Smooth muscle cell (in vitro differentiated cells): ENCODE measurements at regions not wholly inside any gene's neighbourhood (a gene's known extent, or its start where the extent isn't known, plus 50 kb on each side); places are given as distances from the start of the nearest gene placed in this dataset.

ENCODE experiments used
- DNase-seq: peaks from one replicate; lab custom pipeline; 2025; ENCODE audit not compliant: unreplicated experiment; lab: John Stamatoyannopoulos, UW
- H2AFZ ChIP-seq: fragments of 200-600 bp; sonication (generic); 2 replicates; pipeline ENCODE4 v1.6.0; 2016; ENCODE audit warnings: antibody characterized with exemption, low read depth, mild to moderate bottlenecking
- H3F3A ChIP-seq: fragments of 200-600 bp; sonication (generic); 2 replicates; pipeline ENCODE4 v1.6.0; 2017; ENCODE audit warnings: antibody characterized with exemption, low read depth
- H3K27ac ChIP-seq: fragments of 200-600 bp; sonication (generic); 2 replicates; pipeline ENCODE4 v1.5.1; 2016; ENCODE audit warnings: low read depth, mild to moderate bottlenecking
- H3K27me3 ChIP-seq: fragments of 200-600 bp; sonication (generic); 2 replicates; pipeline ENCODE4 v1.6.1; 2016; ENCODE audit warnings: low read depth, mild to moderate bottlenecking
- H3K36me3 ChIP-seq: fragments of 200-600 bp; sonication (generic); 2 replicates; pipeline ENCODE4 v1.5.1; 2016; ENCODE audit warnings: low read depth
- H3K4me1 ChIP-seq: fragments of 200-600 bp; sonication (generic); 2 replicates; pipeline ENCODE4 v1.5.1; 2016; ENCODE audit warnings: low read depth
- H3K4me2 ChIP-seq: fragments of 200-600 bp; sonication (generic); 2 replicates; pipeline ENCODE4 v1.6.0; 2016; ENCODE audit warnings: mild to moderate bottlenecking
- H3K4me3 ChIP-seq: fragments of 200-600 bp; sonication (generic); 2 replicates; pipeline ENCODE4 v1.5.1; 2016; ENCODE audit warnings: mild to moderate bottlenecking
- H3K79me2 ChIP-seq: fragments of 200-600 bp; sonication (generic); 2 replicates; pipeline ENCODE4 v1.6.0; 2016; ENCODE audit warnings: low read depth, mild to moderate bottlenecking
- H3K9ac ChIP-seq: fragments of 200-600 bp; sonication (generic); 2 replicates; pipeline ENCODE4 v1.6.0; 2016; ENCODE audit warnings: low read depth
- H3K9me3 ChIP-seq: fragments of 200-600 bp; sonication (generic); replicated peaks from 2 replicates; pipeline ENCODE4 v1.5.1; 2016; ENCODE audit warnings: low read depth
- H4K20me1 ChIP-seq: fragments of 200-600 bp; sonication (generic); 2 replicates; pipeline ENCODE4 v1.6.0; 2016; ENCODE audit warnings: low read depth
- CTCF ChIP-seq: fragments of 200-600 bp; sonication (generic); IDR thresholded peaks from 2 replicates; pipeline ENCODE4 v1.5.1; 2017; ENCODE audit warnings: borderline replicate concordance, mild to moderate bottlenecking, antibody characterized with exemption; ENCODE audit not compliant: insufficient read depth, poor library complexity, severe bottlenecking
- WGBS: methylation state at CpG from one replicate; pipeline ENCODE4 v1.1.7; 2016; ENCODE audit warnings: low lambda C conversion rate; 5-methylcytosine and 5-hydroxymethylcytosine counted together

DNA sequence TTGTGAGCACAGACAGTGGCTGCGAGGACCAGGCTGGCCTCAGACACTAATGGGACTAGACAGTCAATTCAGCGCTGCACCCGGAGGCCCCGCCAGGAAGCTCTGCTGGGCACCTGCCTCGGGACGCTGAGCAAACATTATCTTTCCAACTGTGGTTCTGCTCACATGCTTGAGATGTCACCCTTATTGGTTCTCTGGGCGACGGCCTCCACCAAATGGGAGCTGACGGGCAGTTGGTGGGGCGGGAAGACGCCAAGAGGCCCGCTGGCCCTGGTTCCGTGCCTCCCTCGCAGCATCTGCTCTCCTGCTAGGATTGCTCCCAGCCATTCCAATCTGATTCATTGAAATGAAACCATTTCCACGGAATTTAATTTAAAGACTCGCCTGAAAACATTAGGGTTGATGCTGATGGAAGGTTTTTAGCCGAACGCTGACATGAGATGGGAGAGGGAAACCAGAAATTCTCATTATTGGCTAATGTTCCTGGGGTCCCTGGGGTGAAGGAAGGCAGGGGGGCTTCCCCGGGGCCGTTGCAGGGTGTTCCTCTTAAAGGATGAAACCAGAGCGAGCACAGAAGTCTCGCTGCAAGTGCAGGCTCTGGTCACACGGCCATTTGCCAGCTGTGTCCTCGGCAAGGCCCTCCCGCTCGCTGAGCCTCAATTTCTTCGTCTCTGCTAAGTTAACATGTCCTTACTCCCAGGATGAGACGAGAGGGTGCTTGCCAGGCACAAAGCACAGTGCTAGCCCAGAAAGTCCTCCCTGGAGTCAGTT, 512.2 kb downstream of the NPHP4 start:
- 92% methylated on average over 28 of the region's 28 CpGs for WGBS
- Histone ChIP-seq H2AFZ (no peak overlapping the region), H4K20me1 (no peaks in the 10 kb centered on the region), H3K4me2 (no peak overlapping the region), H3K79me2 (no peaks in the 10 kb centered on the region), H3K9ac (no peak overlapping the region), H3F3A (no peaks in the 10 kb centered on the region), H3K27me3 (peaks cover 8% of the 10 kb centered on the region), H3K4me3 (no peak overlapping the region), H3K36me3 (no peaks in the 10 kb centered on the region), H3K4me1 (no peaks in the 10 kb centered on the region), H3K27ac (no peak overlapping the region), H3K9me3 (no peaks in the 10 kb centered on the region)
- TF ChIP-seq CTCF: no peak
- DNase-seq: no peak

- 84% methylated on average over 9 of the region's 9 CpGs for WGBS
- no peaks in the 10 kb centered on the region for H3K79me2 ChIP-seq
- TF ChIP-seq CTCF: no peak
- H3K27ac ChIP-seq: no peak overlapping the region
- H3F3A ChIP-seq: no peaks in the 10 kb centered on the region
- H3K9me3 ChIP-seq: no peaks in the 10 kb centered on the region
- H3K4me3 ChIP-seq: no peak overlapping the region
- H3K9ac ChIP-seq: no peak overlapping the region
- H3K4me2 ChIP-seq: no peak overlapping the region
- peaks cover 8% of the 10 kb centered on the region for H3K27me3 ChIP-seq
- no peak for DNase-seq
- H4K20me1 ChIP-seq: no peaks in the 10 kb centered on the region
- no peak overlapping the region for H2AFZ ChIP-seq
- H3K36me3 ChIP-seq: no peaks in the 10 kb centered on the region
- H3K4me1 ChIP-seq: no peaks in the 10 kb centered on the region
These were observed 513.3 kb downstream of the NPHP4 start for GRCh38 chr1:5478961-5479360.

DNA sequence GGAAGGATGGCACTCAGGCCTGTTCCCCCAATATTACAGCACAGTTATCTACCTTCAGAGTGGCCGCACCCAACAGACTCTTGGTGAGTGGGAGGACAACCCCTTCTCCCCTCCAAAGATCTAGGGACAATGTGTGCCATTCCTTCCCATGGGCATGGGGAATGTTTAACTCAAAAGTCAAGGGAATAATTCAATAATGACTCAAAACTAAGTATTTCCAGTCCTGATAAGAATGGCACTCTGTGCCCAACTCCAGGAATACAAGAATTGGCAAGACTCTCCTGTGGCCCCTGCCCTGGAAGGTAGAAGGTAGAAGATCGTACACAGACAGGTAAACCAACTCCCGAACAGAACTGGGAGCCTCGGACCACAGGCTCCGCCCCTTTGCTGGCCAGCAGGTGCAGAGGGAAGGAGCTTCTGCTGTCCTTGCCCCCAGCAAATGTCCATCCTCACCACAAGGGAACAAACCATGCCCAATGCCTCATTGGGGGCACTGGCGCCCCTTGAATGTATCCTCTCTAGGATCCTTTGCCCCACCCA, 514.0 kb downstream of the NPHP4 start:
- no peak overlapping the region for H3K4me2 ChIP-seq
- H3K4me1 ChIP-seq: no peaks in the 10 kb centered on the region
- no peak for DNase-seq
- H3F3A ChIP-seq: no peaks in the 10 kb centered on the region
- no peak for TF ChIP-seq CTCF
- no peak overlapping the region for H3K27ac ChIP-seq
- H4K20me1 ChIP-seq: no peaks in the 10 kb centered on the region
- no peaks in the 10 kb centered on the region for H3K36me3 ChIP-seq
- no peak overlapping the region for H3K4me3 ChIP-seq
- no peak overlapping the region for H3K9ac ChIP-seq
- WGBS: 82% methylated on average over 6 of the region's 6 CpGs
- no peak overlapping the region for H2AFZ ChIP-seq
- H3K79me2 ChIP-seq: no peaks in the 10 kb centered on the region
- H3K9me3 ChIP-seq: no peaks in the 10 kb centered on the region
- H3K27me3 ChIP-seq: peaks cover 8% of the 10 kb centered on the region

DNA sequence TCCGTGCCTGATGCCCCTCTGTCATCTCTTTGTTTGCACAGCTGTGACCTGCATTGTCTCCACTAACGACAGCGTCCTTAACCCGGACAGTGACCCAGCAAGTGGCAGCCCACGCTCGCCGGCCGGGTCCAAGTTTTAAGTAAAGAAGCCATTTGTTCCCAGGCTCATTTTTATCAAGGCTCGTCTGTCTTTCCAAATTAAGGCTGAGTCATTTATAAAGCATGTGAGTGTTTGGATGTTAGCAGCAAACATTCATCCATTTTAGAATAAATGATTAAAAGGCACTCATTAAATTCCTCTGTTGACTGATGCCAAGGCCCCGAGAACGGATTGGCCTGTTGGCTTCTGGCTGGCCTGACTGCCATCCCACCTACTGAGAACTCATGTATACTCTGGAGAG, 514.5 kb downstream of the NPHP4 start:
- no peak overlapping the region for H3K4me3 ChIP-seq
- no peaks in the 10 kb centered on the region for H3K9me3 ChIP-seq
- H4K20me1 ChIP-seq: no peaks in the 10 kb centered on the region
- no peaks in the 10 kb centered on the region for H3K79me2 ChIP-seq
- peaks cover 8% of the 10 kb centered on the region for H3K27me3 ChIP-seq
- no peak overlapping the region for H3K27ac ChIP-seq
- no peaks in the 10 kb centered on the region for H3F3A ChIP-seq
- H3K4me1 ChIP-seq: no peaks in the 10 kb centered on the region
- no peak for TF ChIP-seq CTCF
- no peak overlapping the region for H2AFZ ChIP-seq
- 89% methylated on average over 11 of the region's 11 CpGs for WGBS
- no peaks in the 10 kb centered on the region for H3K36me3 ChIP-seq
- DNase-seq: no peak
- no peak overlapping the region for H3K4me2 ChIP-seq
- H3K9ac ChIP-seq: no peak overlapping the region
